WTC11 (cell line): ENCODE measurements at regions not wholly inside any gene's neighbourhood (a gene's known extent, or its start where the extent isn't known, plus 50 kb on each side); places are given as distances from the start of the nearest gene placed in this dataset.

Source experiments
- ATAC-seq: fragments of 200-7000 bp; cut with Tn5 transposase; 2 replicates; pipeline ENCODE4 v1.10.0; 2021; ENCODE audit warnings: mild to moderate bottlenecking, moderate library complexity
- CTCF ChIA-PET: fragments of 300-600 bp; sonication (Branson Sonifier 250); formaldehyde crosslinking; loops from one replicate; lab custom pipeline; 2021; ENCODE audit warnings: antibody characterized with exemption; lab: Charles Lee
- POLR2A ChIA-PET: fragments of 350-600 bp; sonication (Branson Sonifier 250); formaldehyde crosslinking; loops from one replicate; lab custom pipeline; 2021; ENCODE audit warnings: antibody characterized with exemption; lab: Charles Lee
- DNase-seq: peaks from one replicate; pipeline ENCODE4 v3.0.0; 2021; ENCODE audit warnings: low spot score
- H3K27ac Mint-ChIP-seq: 2 replicates; pipeline ENCODE4 v1.8.0; 2021; ENCODE audit warnings: mixed read lengths
- H3K27me3 Mint-ChIP-seq: 2 replicates; pipeline ENCODE4 v1.8.0; 2021; ENCODE audit warnings: low read depth, mild to moderate bottlenecking, moderate library complexity, mixed read lengths
- H3K36me3 Mint-ChIP-seq: 2 replicates; pipeline ENCODE4 v1.8.0; 2021; ENCODE audit warnings: mixed read lengths
- H3K4me1 Mint-ChIP-seq: 2 replicates; pipeline ENCODE4 v1.8.0; 2022; ENCODE audit warnings: mixed read lengths
- H3K4me3 Mint-ChIP-seq: 2 replicates; pipeline ENCODE4 v1.8.0; 2021; ENCODE audit warnings: mild to moderate bottlenecking, moderate library complexity, mixed read lengths
- H3K9me3 Mint-ChIP-seq: 2 replicates; pipeline ENCODE4 v1.8.0; 2021; ENCODE audit warnings: mixed read lengths
- ATF3 ChIP-seq: sonication (generic); formaldehyde crosslinking; conservative IDR thresholded peaks from 2 replicates; pipeline ENCODE4 v1.8.1; 2022; ENCODE audit warnings: mild to moderate bottlenecking, missing genetic modification reagents
- E2F5 ChIP-seq: sonication (generic); formaldehyde crosslinking; IDR thresholded peaks from 2 replicates; pipeline ENCODE4 v1.8.1; 2022; ENCODE audit warnings: mild to moderate bottlenecking, moderate library complexity, missing genetic modification reagents
- ESRRA ChIP-seq: sonication (generic); formaldehyde crosslinking; IDR thresholded peaks from 2 replicates; pipeline ENCODE4 v1.8.1; 2022; ENCODE audit warnings: mild to moderate bottlenecking, missing genetic modification reagents, borderline replicate concordance
- FOXP1 ChIP-seq: sonication (generic); formaldehyde crosslinking; IDR thresholded peaks from 2 replicates; pipeline ENCODE4 v1.8.0; 2022; ENCODE audit warnings: missing genetic modification reagents, mild to moderate bottlenecking, moderate library complexity, borderline replicate concordance
- GRHL2 ChIP-seq: fragments of 250-450 bp; sonication (Bioruptor Pico); IDR thresholded peaks from 2 replicates; pipeline ENCODE4 v1.8.0; 2022; ENCODE audit warnings: mild to moderate bottlenecking, moderate library complexity; ENCODE audit not compliant: insufficient replicate concordance, severe bottlenecking
- JAZF1 ChIP-seq: fragments of 250-450 bp; sonication (Bioruptor Pico); IDR thresholded peaks from 2 replicates; pipeline ENCODE4 v1.9.0; 2021; ENCODE audit warnings: moderate library complexity, mild to moderate bottlenecking, inconsistent platforms
- MXD4 ChIP-seq: fragments of 250-450 bp; sonication (Bioruptor Pico); IDR thresholded peaks from 2 replicates; pipeline ENCODE4 v1.8.0; 2021; ENCODE audit warnings: mild to moderate bottlenecking, moderate library complexity, borderline replicate concordance
- NFATC4 ChIP-seq: fragments of 250-450 bp; sonication (Bioruptor Pico); IDR thresholded peaks from 2 replicates; pipeline ENCODE4 v1.9.0; 2021; ENCODE audit warnings: mild to moderate bottlenecking
- NR3C1 ChIP-seq: sonication (generic); formaldehyde crosslinking; conservative IDR thresholded peaks from 2 replicates; pipeline ENCODE4 v1.8.1; 2023; ENCODE audit warnings: low read depth, mild to moderate bottlenecking, missing genetic modification reagents
- OVOL2 ChIP-seq: fragments of 250-450 bp; sonication (Bioruptor Pico); IDR thresholded peaks from 2 replicates; pipeline ENCODE4 v1.9.0; 2021; ENCODE audit warnings: mild to moderate bottlenecking, borderline replicate concordance
- PRDM15 ChIP-seq: sonication (generic); formaldehyde crosslinking; IDR thresholded peaks from 2 replicates; pipeline ENCODE4 v1.8.0; 2022; ENCODE audit warnings: missing genetic modification reagents
- SP1 ChIP-seq: sonication (generic); formaldehyde crosslinking; conservative IDR thresholded peaks from 2 replicates; pipeline ENCODE4 v1.8.1; 2022; ENCODE audit warnings: missing genetic modification reagents
- STAT6 ChIP-seq: sonication (generic); formaldehyde crosslinking; conservative IDR thresholded peaks from 2 replicates; pipeline ENCODE4 v1.8.1; 2023; ENCODE audit warnings: mild to moderate bottlenecking, low read depth, missing genetic modification reagents, moderate library complexity
- ZNF263 ChIP-seq: sonication (generic); formaldehyde crosslinking; IDR thresholded peaks from 2 replicates; pipeline ENCODE4 v1.8.1; 2022; ENCODE audit warnings: low read depth, mild to moderate bottlenecking, moderate library complexity, missing genetic modification reagents
- ZNF512 ChIP-seq: sonication (generic); formaldehyde crosslinking; IDR thresholded peaks from 2 replicates; pipeline ENCODE4 v1.8.1; 2022; ENCODE audit warnings: missing genetic modification reagents, borderline replicate concordance
- ZNF532 ChIP-seq: fragments of 250-450 bp; sonication (Bioruptor Pico); IDR thresholded peaks from 2 replicates; pipeline ENCODE4 v1.9.0; 2021; ENCODE audit warnings: mild to moderate bottlenecking, borderline replicate concordance
- ZNF671 ChIP-seq: fragments of 250-450 bp; sonication (Bioruptor Pico); IDR thresholded peaks from 2 replicates; pipeline ENCODE4 v1.8.0; 2021; ENCODE audit warnings: mild to moderate bottlenecking
- ZSCAN18 ChIP-seq: fragments of 250-450 bp; sonication (Bioruptor Pico); IDR thresholded peaks from 2 replicates; pipeline ENCODE4 v2.1.2; 2022; ENCODE audit warnings: mild to moderate bottlenecking, moderate library complexity

- Mint-ChIP-seq H3K36me3 (0 out of 2 replicates have a peak, but pooled peaks cover 2% of the 10 kb centered on the region), H3K4me1 (peaks cover 7% of the 10 kb centered on the region), H3K27me3 (no peaks in the 10 kb centered on the region), H3K4me3 (no peak overlapping the region), H3K9me3 (peaks cover 6% of the 10 kb centered on the region), H3K27ac (no peak overlapping the region)
- ATAC-seq (no peak), DNase-seq (no peak)
- ChIA-PET POLR2A (no interaction called here), CTCF (no interaction called here)
- no peak for TF ChIP-seq STAT6 (CRISPR knock-in tag)
- no peak for TF ChIP-seq ZSCAN18
- no peak for TF ChIP-seq ZNF532
- no peak for TF ChIP-seq ATF3 (CRISPR knock-in tag)
- TF ChIP-seq GRHL2: no peak
- no peak for TF ChIP-seq NFATC4
These were observed 633.1 kb upstream of the BOD1L1 start for GRCh38 chr4:14260591-14260990.

- Mint-ChIP-seq H3K4me1 (peaks cover 7% of the 10 kb centered on the region), H3K27me3 (no peaks in the 10 kb centered on the region), H3K9me3 (peaks cover 6% of the 10 kb centered on the region), H3K36me3 (0 out of 2 replicates have a peak, but pooled peaks cover 2% of the 10 kb centered on the region), H3K4me3 (no peak overlapping the region), H3K27ac (no peak overlapping the region)
- ATAC-seq (no peak), DNase-seq (no peak)
- ChIA-PET CTCF (no interaction called here), POLR2A (no interaction called here)
- TF ChIP-seq FOXP1 (no peak), NR3C1 (CRISPR knock-in tag) (no peak), ZNF512 (CRISPR knock-in tag) (no peak), E2F5 (CRISPR knock-in tag) (no peak), ZNF263 (CRISPR knock-in tag) (no peak), ZNF671 (CRISPR knock-in tag) (no peak), PRDM15 (CRISPR knock-in tag) (no peak), JAZF1 (no peak), MXD4 (CRISPR knock-in tag) (no peak), OVOL2 (CRISPR knock-in tag) (no peak), SP1 (no peak), ESRRA (CRISPR knock-in tag) (no peak)
These were observed 634.7 kb upstream of the BOD1L1 start for GRCh38 chr4:14262221-14262620.
